ENCODE measurements at regions not wholly inside any gene's neighbourhood (a gene's known extent, or its start where the extent isn't known, plus 50 kb on each side); places are given as distances from the start of the nearest gene placed in this dataset.

- Histone ChIP-seq H3K27me3 (replicated peaks in 1 of 7) (peaks cover 0 to 3% (median 0%) of the 10 kb centered on the region in 7 donors), H3K9me3 (no peaks in the 10 kb centered on the region), H3K27ac (no peak overlapping the region), H3K4me3 (no peak overlapping the region), H3K36me3 (no peaks in the 10 kb centered on the region), H3K4me1 (no peaks in the 10 kb centered on the region)
- WGBS, 5 donors, result 79 to 90% (median 85%) methylated on average over 2 of the region's 2 CpGs
- DNase-seq, result no peak
- intact Hi-C loops (cut with DNase I; ENCODE audit: low total_unique reads), result no loop called here
- no peak for TF ChIP-seq CTCF (IDR thresholded peaks at IDR 0.05 in 8 of 11, conservative IDR thresholded peaks at IDR 0.05 in 3 of 11)
- no peak for TF ChIP-seq POLR2AphosphoS5 (IDR thresholded peaks at IDR 0.05)
- TF ChIP-seq POLR2A (IDR thresholded peaks at IDR 0.05), result no peak
These were observed 177.7 kb upstream of the RAG2 start for GRCh38 chr11:36775756-36776155.

- Histone ChIP-seq H3K27ac (no peak overlapping the region), H3K4me3 (no peak overlapping the region), H3K36me3 (no peaks in the 10 kb centered on the region), H3K27me3 (replicated peaks in 1 of 7) (peaks cover 0 to 3% (median 0%) of the 10 kb centered on the region in 7 donors), H3K4me1 (no peaks in the 10 kb centered on the region), H3K9me3 (no peaks in the 10 kb centered on the region)
- intact Hi-C loops (cut with DNase I; ENCODE audit: low total_unique reads), result no loop called here
- TF ChIP-seq CTCF (IDR thresholded peaks at IDR 0.05 in 8 of 11, conservative IDR thresholded peaks at IDR 0.05 in 3 of 11), result no peak
- TF ChIP-seq POLR2A (IDR thresholded peaks at IDR 0.05), result no peak
- TF ChIP-seq POLR2AphosphoS5 (IDR thresholded peaks at IDR 0.05), result no peak
- WGBS, 5 donors, result 69 to 85% (median 81%) methylated on average over 1 of the region's 1 CpG
- DNase-seq, result no peak
These were observed 177.1 kb upstream of the RAG2 start for GRCh38 chr11:36775130-36775529.

- no peak for DNase-seq
- Histone ChIP-seq H3K4me1 (no peaks in the 10 kb centered on the region), H3K36me3 (no peaks in the 10 kb centered on the region), H3K27ac (no peak overlapping the region), H3K27me3 (replicated peaks in 1 of 7) (peaks cover 0 to 3% (median 0%) of the 10 kb centered on the region in 7 donors), H3K9me3 (no peaks in the 10 kb centered on the region), H3K4me3 (no peak overlapping the region)
- no peak for TF ChIP-seq CTCF (IDR thresholded peaks at IDR 0.05 in 8 of 11, conservative IDR thresholded peaks at IDR 0.05 in 3 of 11)
- no peak for TF ChIP-seq POLR2A (IDR thresholded peaks at IDR 0.05)
- no peak for TF ChIP-seq POLR2AphosphoS5 (IDR thresholded peaks at IDR 0.05)
- WGBS, 5 donors, result 35 to 73% (median 55%) methylated on average over 1 of the region's 1 CpG
- intact Hi-C loops (cut with DNase I; ENCODE audit: low total_unique reads), result no loop called here
These were observed 176.6 kb upstream of the RAG2 start for GRCh38 chr11:36774603-36775002.

- TF ChIP-seq POLR2A (IDR thresholded peaks at IDR 0.05), result no peak
- TF ChIP-seq CTCF (IDR thresholded peaks at IDR 0.05 in 8 of 11, conservative IDR thresholded peaks at IDR 0.05 in 3 of 11), result no peak
- no peak for TF ChIP-seq POLR2AphosphoS5 (IDR thresholded peaks at IDR 0.05)
- intact Hi-C loops (cut with DNase I; ENCODE audit: low total_unique reads), result no loop called here
- Histone ChIP-seq H3K4me1 (no peaks in the 10 kb centered on the region), H3K27me3 (replicated peaks in 1 of 7) (no peaks in the 10 kb centered on the region), H3K4me3 (no peak overlapping the region), H3K9me3 (peaks cover 0 to 10% (median 0%) of the 10 kb centered on the region in 8 donors), H3K36me3 (no peaks in the 10 kb centered on the region), H3K27ac (no peak overlapping the region)
- DNase-seq, result no peak
- WGBS, 5 donors, result 8 to 54% (median 21%) methylated on average over 1 of the region's 1 CpG
These were observed 165.2 kb upstream of the RAG2 start for GRCh38 chr11:36763187-36763586.

Measured in spleen (tissue), 11 donors.